ENCODE measurements at regions not wholly inside any gene's neighbourhood (a gene's known extent, or its start where the extent isn't known, plus 50 kb on each side); places are given as distances from the start of the nearest gene placed in this dataset.

GRCh38 chr1:81296601-81297000 lies 504.1 kb upstream of the ADGRL2 start:
- TF ChIP-seq CTCF (conservative IDR thresholded peaks at IDR 0.05; ENCODE audit: low read depth, low read length) = no peak
- TF ChIP-seq EZH2 (IDR thresholded peaks at IDR 0.05; ENCODE audit: borderline replicate concordance, low read depth, low read length, poor library complexity, severe bottlenecking) = no peak

All from A673 (cell line).